ENCODE measurements at regions not wholly inside any gene's neighbourhood (a gene's known extent, or its start where the extent isn't known, plus 50 kb on each side); places are given as distances from the start of the nearest gene placed in this dataset.
A peak's percentile ranks its signal among the peaks of the same experiment; 100 is the strongest.

- no peaks in the 10 kb centered on the region for H3K4me1 ChIP-seq
- 40% methylated on average over 2 of the region's 2 CpGs; no CpG with 5 or more reads in 1 of the 2 donors for WGBS, 2 donors (ENCODE audit: low coverage in 1 of 2)
- TF ChIP-seq POLR2A (IDR thresholded peaks at IDR 0.05), result no peak
- no peak for TF ChIP-seq POLR2AphosphoS5 (IDR thresholded peaks at IDR 0.05)
- no peak for TF ChIP-seq CTCF (IDR thresholded peaks at IDR 0.05)
- no peak for TF ChIP-seq EP300 (IDR thresholded peaks at IDR 0.05)
- H3K27me3 ChIP-seq, result no peaks in the 10 kb centered on the region
- H3K27ac ChIP-seq, result no peak overlapping the region
- no peaks in the 10 kb centered on the region for H3K9me3 ChIP-seq
- no peak for ATAC-seq
- no peaks in the 10 kb centered on the region for H3K36me3 ChIP-seq
- no peak overlapping the region for H3K4me3 ChIP-seq
Observed at GRCh38 chr2:146323564-146323963, 1521.3 kb upstream of the ACVR2A start.

DNA sequence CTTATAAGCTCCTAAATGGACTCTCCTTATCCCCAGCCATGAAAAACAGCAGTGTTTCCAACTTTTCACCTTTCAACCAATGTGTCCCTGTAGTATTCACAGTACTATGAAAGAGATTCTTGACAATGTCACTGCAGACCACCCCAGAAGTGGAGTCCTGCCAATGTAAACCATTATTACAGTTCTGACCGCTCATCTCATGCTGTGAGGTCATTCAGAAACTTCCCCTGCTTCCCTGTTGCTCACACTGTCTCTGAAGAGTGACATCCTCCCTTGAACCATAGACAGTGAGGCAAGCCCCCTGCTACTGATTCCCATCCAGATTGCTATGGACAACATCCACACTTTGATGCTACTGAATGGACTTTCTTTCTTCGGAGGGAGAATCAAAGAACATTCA lies 1523.7 kb upstream of the ACVR2A start:
- Histone ChIP-seq H3K4me3 (no peak overlapping the region), H3K27me3 (no peaks in the 10 kb centered on the region), H3K27ac (no peak overlapping the region), H3K36me3 (no peaks in the 10 kb centered on the region), H3K9me3 (no peaks in the 10 kb centered on the region), H3K4me1 (no peaks in the 10 kb centered on the region)
- ATAC-seq, result no peak
- TF ChIP-seq POLR2A (IDR thresholded peaks at IDR 0.05), result no peak
- TF ChIP-seq EP300 (IDR thresholded peaks at IDR 0.05), result no peak
- TF ChIP-seq POLR2AphosphoS5 (IDR thresholded peaks at IDR 0.05), result no peak
- no peak for TF ChIP-seq CTCF (IDR thresholded peaks at IDR 0.05)
- WGBS, 2 donors (ENCODE audit: low coverage in 1 of 2), result 32 to 64% methylated on average over 2 of the region's 2 CpGs

DNA sequence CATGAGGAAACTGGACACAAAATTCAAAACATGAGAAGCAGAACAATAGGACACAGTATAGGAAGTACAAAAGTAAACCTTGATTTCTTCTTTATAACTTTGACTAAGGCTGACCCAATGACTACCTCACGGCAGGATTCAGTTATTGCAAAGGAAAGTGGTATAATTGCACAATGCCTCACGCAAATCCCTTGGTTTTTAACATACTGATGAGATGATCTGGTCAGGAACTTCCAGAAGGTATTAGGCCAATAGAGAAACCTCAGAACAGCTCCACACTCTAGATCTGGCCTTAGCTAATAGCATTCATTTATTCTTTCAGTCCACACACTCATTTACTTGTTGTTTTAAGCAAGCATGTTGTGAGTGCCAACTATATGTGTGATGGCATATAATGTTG lies 1526.9 kb upstream of the ACVR2A start:
- Histone ChIP-seq H3K27me3 (no peaks in the 10 kb centered on the region), H3K36me3 (no peaks in the 10 kb centered on the region), H3K4me1 (peaks cover 0 to 2% (median 0%) of the 10 kb centered on the region in 3 donors), H3K9me3 (no peaks in the 10 kb centered on the region), H3K27ac (no peak overlapping the region), H3K4me3 (no peak overlapping the region)
- TF ChIP-seq CTCF (IDR thresholded peaks at IDR 0.05) (no peak), POLR2AphosphoS5 (IDR thresholded peaks at IDR 0.05) (no peak), EP300 (IDR thresholded peaks at IDR 0.05) (no peak), POLR2A (IDR thresholded peaks at IDR 0.05) (no peak)
- 67 to 83% methylated on average over 2 of the region's 2 CpGs for WGBS, 2 donors (ENCODE audit: low coverage in 1 of 2)
- no peak for ATAC-seq

DNA sequence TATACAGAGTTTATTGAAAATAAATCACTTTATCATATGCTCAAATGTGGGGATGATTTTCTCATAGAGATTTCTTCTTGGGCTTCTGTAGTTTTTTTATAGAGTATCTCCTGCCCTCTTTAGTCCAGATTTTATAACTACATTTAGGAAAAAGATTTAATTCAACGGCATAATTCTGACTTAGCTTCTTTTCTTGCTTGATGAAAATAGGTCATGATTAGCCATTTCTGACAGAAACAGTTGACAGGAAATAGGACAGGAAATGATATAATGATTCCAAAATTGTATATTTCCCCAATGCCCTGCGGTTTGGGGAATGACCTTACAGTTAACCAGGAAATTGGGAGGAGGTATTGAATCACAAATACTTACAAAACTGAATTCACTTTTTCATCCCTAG lies 1531.9 kb upstream of the ACVR2A start:
- Histone ChIP-seq H3K27ac (no peak overlapping the region), H3K27me3 (no peaks in the 10 kb centered on the region), H3K4me3 (no peak overlapping the region), H3K4me1 (peaks cover 0 to 15% (median 0%) of the 10 kb centered on the region in 3 donors), H3K36me3 (no peaks in the 10 kb centered on the region), H3K9me3 (peaks cover 0 to 2% (median 0%) of the 10 kb centered on the region in 3 donors)
- no peak for TF ChIP-seq POLR2A (IDR thresholded peaks at IDR 0.05)
- TF ChIP-seq CTCF (IDR thresholded peaks at IDR 0.05), result peak in 3 of 4 experiments; percentile 8 to 31 (median 12)
- no peak for TF ChIP-seq POLR2AphosphoS5 (IDR thresholded peaks at IDR 0.05)
- no peak for TF ChIP-seq EP300 (IDR thresholded peaks at IDR 0.05)
- ATAC-seq, result no peak
- 0 to 4% methylated on average over 2 of the region's 2 CpGs for WGBS, 2 donors (ENCODE audit: low coverage in 1 of 2)

- Histone ChIP-seq H3K36me3 (no peaks in the 10 kb centered on the region), H3K27ac (no peak overlapping the region), H3K4me3 (no peak overlapping the region), H3K9me3 (peaks cover 0 to 32% (median 0%) of the 10 kb centered on the region in 3 donors), H3K27me3 (no peaks in the 10 kb centered on the region), H3K4me1 (no peaks in the 10 kb centered on the region)
- ATAC-seq, result no peak
- 80 to 85% methylated on average over 1 to 3 of the region's 3 CpGs for WGBS, 2 donors (ENCODE audit: low coverage in 1 of 2)
- TF ChIP-seq POLR2A (IDR thresholded peaks at IDR 0.05), result no peak
- no peak for TF ChIP-seq EP300 (IDR thresholded peaks at IDR 0.05)
- TF ChIP-seq CTCF (IDR thresholded peaks at IDR 0.05), result no peak
- TF ChIP-seq POLR2AphosphoS5 (IDR thresholded peaks at IDR 0.05), result no peak
Observed at GRCh38 chr2:146305164-146305563, 1539.7 kb upstream of the ACVR2A start.
